Glomerular visceral epithelial cell (primary cell): ENCODE measurements at regions not wholly inside any gene's neighbourhood (a gene's known extent, or its start where the extent isn't known, plus 50 kb on each side); places are given as distances from the start of the nearest gene placed in this dataset.
A peak's percentile ranks its signal among the peaks of the same experiment; 100 is the strongest.
"Not testable (repeated sequence)": the region's sequence is repeated elsewhere in the genome, so short reads cannot be mapped to it uniquely, and the experiment has no call there.

Experiments
- DNase-seq: peaks from one replicate; pipeline ENCODE4 v3.0.0-alpha.2; 2016; ENCODE audit errors: extremely low spot score

- no peak for DNase-seq
These were observed 1022.9 kb upstream of the NRXN1 start for GRCh38 chr2:52054824-52055223.

GRCh38 chr2:52036853-52037252 lies 1004.9 kb upstream of the NRXN1 start:
- no peak for DNase-seq

- DNase-seq = no peak
These were observed 1004.1 kb upstream of the NRXN1 start for GRCh38 chr2:52036024-52036423.

GRCh38 chr2:52035391-52035790 lies 1003.5 kb upstream of the NRXN1 start:
- DNase-seq = no peak

GRCh38 chr2:52034706-52035105 lies 1002.8 kb upstream of the NRXN1 start:
- no peak for DNase-seq

- no peak for DNase-seq
These were observed 990.1 kb upstream of the NRXN1 start for GRCh38 chr2:52022006-52022405.

- DNase-seq = no peak
These were observed 985.8 kb upstream of the NRXN1 start for GRCh38 chr2:52017646-52018235.

- not testable (repeated sequence) for DNase-seq
These were observed 975.0 kb upstream of the NRXN1 start for GRCh38 chr2:52006821-52007366.

GRCh38 chr2:52000151-52000855 lies 968.4 kb upstream of the NRXN1 start:
- DNase-seq = no peak

- DNase-seq = no peak
These were observed 967.0 kb upstream of the NRXN1 start for GRCh38 chr2:51998890-51999289.

GRCh38 chr2:51997571-51997970 lies 965.6 kb upstream of the NRXN1 start:
- no peak for DNase-seq

GRCh38 chr2:51995293-51995692 lies 963.4 kb upstream of the NRXN1 start:
- DNase-seq = peak; percentile 7

- DNase-seq = no peak
These were observed 962.3 kb upstream of the NRXN1 start for GRCh38 chr2:51994123-51994763.

GRCh38 chr2:51990684-51991083 lies 958.8 kb upstream of the NRXN1 start:
- no peak for DNase-seq

- DNase-seq = no peak
These were observed 954.2 kb upstream of the NRXN1 start for GRCh38 chr2:51986101-51986500.

GRCh38 chr2:51981783-51982182 lies 949.9 kb upstream of the NRXN1 start:
- DNase-seq = no peak

GRCh38 chr2:51976623-51977022 lies 944.7 kb upstream of the NRXN1 start:
- DNase-seq = no peak

- DNase-seq = no peak
These were observed 939.2 kb upstream of the NRXN1 start for GRCh38 chr2:51971136-51971535.

- DNase-seq = no peak
These were observed 937.4 kb upstream of the NRXN1 start for GRCh38 chr2:51969347-51969746.

GRCh38 chr2:51960841-51961335 lies 929.0 kb upstream of the NRXN1 start:
- peak; percentile 67 for DNase-seq

GRCh38 chr2:51960281-51960680 lies 928.3 kb upstream of the NRXN1 start:
- peak; percentile 10 for DNase-seq

GRCh38 chr2:51959696-51960095 lies 927.8 kb upstream of the NRXN1 start:
- DNase-seq = no peak

- DNase-seq = peak; percentile 18
These were observed 922.0 kb upstream of the NRXN1 start for GRCh38 chr2:51953931-51954330.
